Stimulated activated naive CD8-positive, alpha-beta T cell treated with anti-CD3 and anti-CD28 coated beads, Interleukin-15, Interleukin-2, amounts not matched to agents 100 ng/mL and 50 ng/mL, for 24 hours (primary cell): ENCODE measurements at regions not wholly inside any gene's neighbourhood (a gene's known extent, or its start where the extent isn't known, plus 50 kb on each side); places are given as distances from the start of the nearest gene placed in this dataset.
"Not testable (repeated sequence)": the region's sequence is repeated elsewhere in the genome, so short reads cannot be mapped to it uniquely, and the experiment has no call there.

Experiments
- H3K27ac Mint-ChIP-seq: one replicate; pipeline ENCODE4 v1.8.0; 2021; ENCODE audit warnings: mild to moderate bottlenecking, mixed read lengths
- H3K27me3 Mint-ChIP-seq: one replicate; pipeline ENCODE4 v1.8.0; 2021; ENCODE audit warnings: mixed read lengths
- H3K36me3 Mint-ChIP-seq: one replicate; pipeline ENCODE4 v1.8.0; 2021; ENCODE audit warnings: low read depth, mixed read lengths
- H3K4me1 Mint-ChIP-seq: one replicate; pipeline ENCODE4 v1.8.0; 2021; ENCODE audit warnings: low read depth, mixed read lengths
- H3K4me3 Mint-ChIP-seq: one replicate; pipeline ENCODE4 v1.8.0; 2021; ENCODE audit warnings: mild to moderate bottlenecking, mixed read lengths
- H3K9me3 Mint-ChIP-seq: one replicate; pipeline ENCODE4 v1.8.0; 2021; ENCODE audit warnings: mixed read lengths

DNA sequence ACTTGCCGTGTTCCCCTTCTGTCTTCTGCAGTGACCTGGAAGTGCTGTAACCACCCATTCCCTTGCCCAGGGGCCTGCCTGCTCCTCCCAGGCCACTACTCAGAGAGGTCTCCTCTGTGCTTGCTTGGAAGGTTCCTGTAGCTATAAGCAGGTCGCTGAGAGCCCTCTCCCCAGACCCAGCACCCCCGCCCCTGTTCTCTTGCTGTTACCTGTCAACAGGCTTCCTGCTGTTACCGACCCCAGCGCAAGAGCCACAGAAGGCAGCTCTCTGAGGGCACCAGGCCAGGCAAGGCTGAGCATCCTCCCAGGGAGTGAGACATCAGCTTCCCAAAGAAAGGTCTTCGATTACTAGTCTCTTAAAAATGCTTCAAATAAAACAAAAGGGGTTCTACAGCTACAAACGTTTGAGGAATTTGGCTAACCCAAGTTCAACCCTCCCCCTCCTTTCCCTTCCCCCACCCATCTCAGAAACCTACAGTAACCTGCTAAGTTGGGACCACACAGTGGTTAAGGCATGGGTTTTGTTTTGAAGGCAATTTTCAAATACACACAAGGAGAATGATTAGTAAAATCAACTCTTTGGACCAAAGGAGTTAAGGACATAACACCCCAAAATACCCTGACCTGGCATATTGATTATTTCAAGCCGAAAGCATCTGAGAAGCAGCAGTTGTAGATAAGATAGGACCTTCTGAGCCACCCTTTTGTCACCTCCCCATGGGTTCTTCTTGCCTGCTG, 74.9 kb upstream of the MFGE8 start:
- H3K9me3 Mint-ChIP-seq: no peaks in the 10 kb centered on the region
- H3K4me1 Mint-ChIP-seq: peaks cover 4% of the 10 kb centered on the region
- H3K27ac Mint-ChIP-seq: no peak overlapping the region
- H3K27me3 Mint-ChIP-seq: peaks cover 9% of the 10 kb centered on the region
- no peaks in the 10 kb centered on the region for H3K36me3 Mint-ChIP-seq
- H3K4me3 Mint-ChIP-seq: no peak overlapping the region

DNA sequence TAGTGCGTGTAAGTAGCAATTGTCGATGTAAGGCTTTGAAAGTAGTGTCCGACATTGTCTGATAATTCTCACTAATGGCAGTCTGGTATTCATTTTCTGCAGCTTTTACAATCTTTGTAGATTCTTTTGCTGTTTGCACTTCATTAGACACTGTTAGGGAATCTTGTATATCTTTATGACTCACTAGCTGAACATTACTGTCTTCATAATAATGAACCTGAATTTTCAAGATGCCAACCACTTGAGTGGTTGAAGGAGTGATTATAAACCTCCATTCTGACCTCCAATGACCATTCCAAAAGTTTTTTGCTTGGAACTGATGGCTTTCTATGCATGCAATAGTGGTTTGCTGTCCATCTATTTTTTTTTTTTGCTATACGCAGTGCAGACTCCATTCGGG, 76.4 kb upstream of the MFGE8 start:
- no peak overlapping the region for H3K27ac Mint-ChIP-seq
- peaks cover 4% of the 10 kb centered on the region for H3K4me1 Mint-ChIP-seq
- no peak overlapping the region for H3K4me3 Mint-ChIP-seq
- no peaks in the 10 kb centered on the region for H3K9me3 Mint-ChIP-seq
- H3K27me3 Mint-ChIP-seq: peaks cover 9% of the 10 kb centered on the region
- no peaks in the 10 kb centered on the region for H3K36me3 Mint-ChIP-seq

DNA sequence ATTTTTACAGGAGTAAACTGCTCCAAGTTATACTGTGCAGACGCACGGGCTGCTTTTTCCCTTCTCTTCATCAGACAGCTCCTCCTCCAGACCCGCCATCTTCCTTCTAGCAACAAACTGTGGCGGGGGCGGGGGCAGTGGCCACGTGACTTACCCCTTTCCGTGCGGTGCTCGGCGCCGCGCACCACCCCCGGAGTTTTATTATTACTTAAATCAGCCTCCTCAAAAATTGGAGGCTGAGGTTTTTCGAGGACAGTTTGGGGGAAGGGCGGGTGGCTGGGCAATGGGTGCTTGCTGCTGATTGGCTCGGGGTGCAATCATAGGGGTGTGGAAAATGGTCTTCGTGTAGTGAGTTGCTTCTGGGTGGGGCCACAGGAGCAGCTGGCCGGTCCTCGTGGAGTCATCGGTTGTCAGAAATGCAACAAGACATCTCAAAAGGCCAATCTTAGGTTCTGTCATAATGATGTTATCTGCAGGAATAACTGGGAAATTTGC, 77.1 kb upstream of the MFGE8 start:
- Mint-ChIP-seq H3K4me3 (no peak overlapping the region), H3K9me3 (no peaks in the 10 kb centered on the region), H3K4me1 (peaks cover 4% of the 10 kb centered on the region), H3K27ac (no peak overlapping the region), H3K36me3 (no peaks in the 10 kb centered on the region), H3K27me3 (peaks cover 9% of the 10 kb centered on the region)

DNA sequence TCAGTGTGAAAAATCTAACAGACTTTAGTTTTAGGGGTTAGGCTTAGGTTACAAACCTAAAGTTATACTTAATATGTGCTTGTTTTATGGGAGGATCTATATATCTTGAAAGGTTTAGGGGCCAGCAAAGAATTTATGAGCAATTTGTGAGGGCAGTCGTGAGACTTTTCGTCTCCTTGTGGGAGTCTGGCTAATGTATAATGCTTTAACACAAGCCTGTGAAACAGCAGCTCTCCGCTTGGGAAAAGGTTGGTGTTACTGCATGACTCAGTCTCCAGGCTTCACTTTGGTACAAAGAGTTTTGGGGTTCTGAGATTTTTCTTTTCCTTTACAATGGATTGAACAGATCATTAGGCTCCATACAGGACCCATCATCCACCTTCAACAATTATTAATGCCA, 79.0 kb upstream of the MFGE8 start:
- Mint-ChIP-seq H3K9me3 (no peaks in the 10 kb centered on the region), H3K4me1 (no peaks in the 10 kb centered on the region), H3K36me3 (no peaks in the 10 kb centered on the region), H3K27me3 (peaks cover 9% of the 10 kb centered on the region), H3K4me3 (no peak overlapping the region), H3K27ac (no peak overlapping the region)

DNA sequence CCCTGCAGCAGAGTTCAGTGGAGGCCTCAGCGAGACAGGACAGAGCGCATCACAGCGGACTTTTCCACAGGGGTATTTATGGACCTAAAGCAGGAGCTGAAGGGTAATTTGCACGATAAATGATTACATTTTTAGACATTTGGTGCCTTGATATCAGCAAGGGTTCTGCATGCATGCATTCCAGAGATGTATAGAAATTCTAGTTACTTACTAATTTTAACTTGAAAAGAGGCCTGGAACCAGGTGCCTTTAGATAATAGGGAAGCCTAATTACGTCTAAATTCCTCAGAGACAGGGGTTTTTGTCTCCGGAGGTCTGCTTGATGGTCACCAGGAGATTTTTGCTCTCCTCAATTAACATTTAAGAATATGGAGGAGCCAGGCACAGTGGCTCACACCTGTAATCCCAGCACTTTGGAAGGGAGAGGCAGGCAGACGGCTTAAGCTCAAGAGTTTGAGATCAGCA, 79.8 kb upstream of the MFGE8 start:
- no peaks in the 10 kb centered on the region for H3K36me3 Mint-ChIP-seq
- H3K4me1 Mint-ChIP-seq: no peaks in the 10 kb centered on the region
- H3K27me3 Mint-ChIP-seq: peaks cover 10% of the 10 kb centered on the region
- no peak overlapping the region for H3K4me3 Mint-ChIP-seq
- no peak overlapping the region for H3K27ac Mint-ChIP-seq
- H3K9me3 Mint-ChIP-seq: no peaks in the 10 kb centered on the region

DNA sequence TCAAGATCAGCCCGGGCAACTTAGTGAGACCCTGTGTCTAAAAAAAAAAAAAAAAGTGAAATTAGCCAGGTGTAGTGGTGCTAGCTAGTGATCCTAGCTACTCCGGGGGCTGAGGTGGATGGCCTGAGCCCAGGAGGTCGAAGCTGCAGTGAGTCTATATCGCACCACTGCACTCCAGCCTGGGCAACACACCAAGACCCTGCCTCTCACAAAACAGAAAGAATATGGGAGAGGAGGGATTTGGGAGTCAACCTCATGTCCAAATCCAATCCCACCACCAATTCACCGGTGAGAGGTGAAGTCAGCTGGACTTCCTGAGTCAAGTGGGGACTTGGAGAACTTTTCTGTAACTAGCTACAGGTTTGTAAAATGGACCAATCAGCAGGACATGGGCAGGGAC, 80.5 kb upstream of the MFGE8 start:
- no peak overlapping the region for H3K4me3 Mint-ChIP-seq
- H3K36me3 Mint-ChIP-seq: no peaks in the 10 kb centered on the region
- H3K27ac Mint-ChIP-seq: no peak overlapping the region
- H3K9me3 Mint-ChIP-seq: no peaks in the 10 kb centered on the region
- no peaks in the 10 kb centered on the region for H3K4me1 Mint-ChIP-seq
- peaks cover 13% of the 10 kb centered on the region for H3K27me3 Mint-ChIP-seq

DNA sequence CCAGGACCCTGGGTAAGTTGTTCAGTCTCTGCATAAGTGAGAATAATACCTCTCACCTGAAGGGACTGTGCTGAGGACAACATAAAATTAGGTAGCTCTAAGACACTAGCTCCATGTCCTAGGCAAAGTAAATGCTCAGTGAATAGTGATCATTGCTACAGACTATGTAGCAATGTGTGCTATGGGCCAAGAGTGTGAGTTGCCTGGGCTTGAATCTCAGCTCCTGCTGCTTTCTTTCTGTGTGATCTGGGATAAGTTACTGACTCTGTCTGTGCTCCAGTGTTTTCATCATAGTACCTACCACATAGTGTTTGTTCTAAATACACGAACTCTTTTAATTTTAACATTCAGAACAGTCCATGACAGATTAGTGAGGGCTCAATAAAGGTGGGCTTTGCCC, 81.1 kb upstream of the MFGE8 start:
- H3K4me3 Mint-ChIP-seq: no peak overlapping the region
- H3K27ac Mint-ChIP-seq: no peak overlapping the region
- peaks cover 13% of the 10 kb centered on the region for H3K27me3 Mint-ChIP-seq
- no peaks in the 10 kb centered on the region for H3K4me1 Mint-ChIP-seq
- no peaks in the 10 kb centered on the region for H3K9me3 Mint-ChIP-seq
- no peaks in the 10 kb centered on the region for H3K36me3 Mint-ChIP-seq

DNA sequence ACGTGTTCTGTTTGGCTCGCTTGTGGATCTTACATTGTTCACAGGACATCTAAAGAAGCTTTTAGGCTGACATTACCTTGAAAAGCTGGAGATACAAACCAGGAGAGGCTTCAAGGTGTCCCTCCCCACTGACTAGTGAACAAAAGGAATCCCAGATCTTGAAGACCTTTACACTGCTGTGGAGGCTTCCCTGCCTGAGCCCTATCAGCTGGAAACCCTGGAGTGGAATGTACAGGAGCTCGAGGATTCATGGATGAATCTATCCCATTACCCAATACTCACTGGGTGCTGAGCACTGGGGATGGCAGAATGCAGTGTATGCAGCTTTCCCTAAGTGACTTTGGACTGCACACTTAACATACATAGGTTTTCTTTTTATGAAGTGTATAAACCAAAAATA, 82.3 kb upstream of the MFGE8 start:
- H3K4me1 Mint-ChIP-seq: no peaks in the 10 kb centered on the region
- peaks cover 4% of the 10 kb centered on the region for H3K27me3 Mint-ChIP-seq
- H3K36me3 Mint-ChIP-seq: no peaks in the 10 kb centered on the region
- H3K27ac Mint-ChIP-seq: no peak overlapping the region
- no peak overlapping the region for H3K4me3 Mint-ChIP-seq
- no peaks in the 10 kb centered on the region for H3K9me3 Mint-ChIP-seq

DNA sequence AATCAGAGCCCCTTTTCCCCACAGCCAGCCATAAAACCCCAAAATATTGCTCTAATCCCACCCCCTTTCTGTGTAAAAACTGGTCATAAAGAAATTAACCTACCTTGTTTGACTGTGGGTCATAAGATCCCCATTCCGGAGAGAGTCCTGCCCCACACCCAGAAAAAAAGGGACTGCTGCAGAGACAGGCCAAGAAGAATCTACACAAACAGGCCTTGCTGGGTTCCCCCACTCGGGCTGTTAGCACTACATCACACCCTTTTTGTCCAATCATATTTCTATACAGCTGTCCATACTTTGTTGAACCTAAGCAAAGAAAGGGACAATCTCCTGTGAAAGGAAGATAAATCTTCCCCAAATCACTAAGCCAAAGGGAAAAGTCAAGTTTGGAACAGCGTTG, 84.4 kb upstream of the MFGE8 start:
- H3K4me3 Mint-ChIP-seq: no peak overlapping the region
- H3K27me3 Mint-ChIP-seq: peaks cover 4% of the 10 kb centered on the region
- peaks cover 5% of the 10 kb centered on the region for H3K4me1 Mint-ChIP-seq
- H3K27ac Mint-ChIP-seq: no peak overlapping the region
- no peaks in the 10 kb centered on the region for H3K9me3 Mint-ChIP-seq
- no peaks in the 10 kb centered on the region for H3K36me3 Mint-ChIP-seq

DNA sequence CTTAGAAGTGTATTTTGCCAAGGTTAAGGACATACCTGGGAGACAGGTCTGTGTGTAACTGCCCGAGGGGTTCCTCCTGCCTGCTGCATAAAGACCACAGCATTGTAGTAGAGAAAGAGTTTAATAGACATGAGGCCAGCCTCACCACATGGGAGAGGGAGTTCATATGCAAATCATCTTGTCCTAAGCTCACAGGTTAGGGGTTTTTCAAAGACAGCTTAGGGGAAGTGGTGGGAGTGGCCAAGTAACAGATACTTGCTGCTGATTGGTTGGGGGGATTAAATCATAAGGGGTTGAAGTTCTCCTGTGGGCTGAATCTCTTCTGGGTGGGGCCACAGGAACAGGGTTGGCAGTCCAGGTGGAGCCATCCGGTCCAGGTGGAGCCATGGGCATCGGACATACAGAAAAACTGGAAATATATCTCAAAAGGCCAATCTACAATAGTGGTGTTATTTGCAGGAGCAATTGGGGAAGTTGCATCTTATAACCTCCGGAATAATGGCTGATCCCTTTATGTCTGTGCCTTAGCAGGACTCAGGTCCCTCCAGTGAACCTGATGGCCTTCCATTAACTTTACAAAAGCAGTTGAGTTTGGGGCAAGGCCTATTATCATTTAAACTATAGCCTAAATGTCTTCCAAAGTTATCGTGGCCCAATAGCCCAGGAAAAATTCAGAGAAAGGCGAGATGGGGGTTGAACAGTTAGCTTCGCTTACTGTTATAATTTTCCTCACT, 86.0 kb upstream of the MFGE8 start:
- no peaks in the 10 kb centered on the region for H3K9me3 Mint-ChIP-seq
- no peak overlapping the region for H3K27ac Mint-ChIP-seq
- H3K4me1 Mint-ChIP-seq: peaks cover 6% of the 10 kb centered on the region
- H3K36me3 Mint-ChIP-seq: no peaks in the 10 kb centered on the region
- no peak overlapping the region for H3K4me3 Mint-ChIP-seq
- peaks cover 4% of the 10 kb centered on the region for H3K27me3 Mint-ChIP-seq

DNA sequence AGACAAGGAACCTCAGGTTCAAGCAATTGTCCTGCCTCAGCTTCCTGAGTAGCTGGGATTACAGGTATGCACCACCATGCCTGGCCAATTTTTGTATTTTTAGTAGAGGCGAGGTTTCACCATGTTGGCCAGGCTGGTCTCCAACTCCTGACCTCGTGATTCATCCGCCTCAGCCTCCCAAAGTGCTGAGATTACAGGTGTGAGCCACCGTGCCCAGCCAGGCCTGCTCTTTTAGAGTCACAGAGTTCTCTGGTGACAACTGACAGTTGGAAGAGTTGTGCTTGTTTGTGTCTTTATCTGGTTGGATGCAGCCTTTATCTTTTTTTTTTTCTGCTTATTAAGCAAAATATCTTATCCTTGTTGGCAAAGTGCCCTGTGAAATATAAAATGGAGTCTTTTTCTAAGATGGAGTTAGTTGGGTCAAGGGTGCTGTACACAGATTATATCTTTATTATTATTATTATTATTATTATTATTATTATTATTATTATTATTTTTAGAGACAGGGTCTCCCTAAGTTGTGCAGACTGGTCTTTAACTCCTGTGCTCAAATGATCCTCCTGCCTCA, 86.5 kb upstream of the ABHD2 start:
- not testable (repeated sequence) for H3K27ac Mint-ChIP-seq, H3K36me3 Mint-ChIP-seq

DNA sequence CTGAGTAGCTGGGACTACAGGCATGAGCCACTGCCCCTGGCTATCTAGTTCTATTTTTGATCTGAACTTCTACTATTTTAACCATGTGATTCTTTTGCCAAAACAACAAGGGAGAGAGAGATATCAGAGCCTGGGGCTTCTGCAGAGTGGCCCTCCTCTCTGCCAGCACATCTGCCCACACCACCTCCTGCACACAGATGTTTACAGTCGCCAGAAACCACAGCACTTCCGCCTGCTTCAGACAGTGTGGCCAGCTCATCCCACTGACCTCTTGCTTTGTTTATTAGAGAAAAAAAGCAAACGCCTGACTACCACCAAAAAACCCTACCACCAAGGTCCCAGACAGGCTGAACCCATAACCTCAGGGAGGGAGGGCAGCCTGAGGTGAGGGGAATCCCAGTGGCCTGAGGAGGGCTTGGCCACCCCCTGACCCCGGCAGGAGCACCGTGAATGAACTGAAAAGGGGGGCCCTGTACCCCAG, 85.9 kb upstream of the ABHD2 start:
- no peak overlapping the region for H3K4me3 Mint-ChIP-seq
- H3K36me3 Mint-ChIP-seq: no peaks in the 10 kb centered on the region
- no peaks in the 10 kb centered on the region for H3K9me3 Mint-ChIP-seq
- peaks cover 6% of the 10 kb centered on the region for H3K4me1 Mint-ChIP-seq
- H3K27ac Mint-ChIP-seq: no peak overlapping the region
- H3K27me3 Mint-ChIP-seq: peaks cover 4% of the 10 kb centered on the region

More for the DNA sequence above, 86.5 kb upstream of the ABHD2 start:
- H3K4me3 Mint-ChIP-seq, H3K27me3 Mint-ChIP-seq, H3K9me3 Mint-ChIP-seq, H3K4me1 Mint-ChIP-seq: not testable (repeated sequence)

DNA sequence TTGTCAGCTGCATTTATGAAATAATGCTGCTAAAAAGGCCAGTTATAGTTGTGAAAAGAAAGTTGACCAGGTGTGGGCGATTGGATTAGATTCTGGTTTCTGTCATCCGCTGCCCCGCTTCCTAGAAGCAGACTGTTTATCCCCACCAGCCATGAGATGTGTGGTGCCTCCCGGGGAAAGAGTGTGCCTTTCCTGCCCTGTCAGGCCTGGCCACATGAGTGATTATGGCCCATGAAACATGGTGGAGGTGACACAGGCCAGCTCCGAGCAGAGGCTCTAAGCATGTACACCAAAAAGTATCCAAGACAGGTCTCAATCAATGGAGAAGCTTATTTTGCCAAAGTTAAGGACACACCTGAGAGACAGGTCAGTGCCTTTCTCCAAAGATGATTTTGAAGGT, 85.4 kb upstream of the ABHD2 start:
- H3K4me1 Mint-ChIP-seq: peaks cover 6% of the 10 kb centered on the region
- H3K36me3 Mint-ChIP-seq: no peaks in the 10 kb centered on the region
- H3K27me3 Mint-ChIP-seq: peaks cover 4% of the 10 kb centered on the region
- no peak overlapping the region for H3K27ac Mint-ChIP-seq
- no peaks in the 10 kb centered on the region for H3K9me3 Mint-ChIP-seq
- H3K4me3 Mint-ChIP-seq: no peak overlapping the region

DNA sequence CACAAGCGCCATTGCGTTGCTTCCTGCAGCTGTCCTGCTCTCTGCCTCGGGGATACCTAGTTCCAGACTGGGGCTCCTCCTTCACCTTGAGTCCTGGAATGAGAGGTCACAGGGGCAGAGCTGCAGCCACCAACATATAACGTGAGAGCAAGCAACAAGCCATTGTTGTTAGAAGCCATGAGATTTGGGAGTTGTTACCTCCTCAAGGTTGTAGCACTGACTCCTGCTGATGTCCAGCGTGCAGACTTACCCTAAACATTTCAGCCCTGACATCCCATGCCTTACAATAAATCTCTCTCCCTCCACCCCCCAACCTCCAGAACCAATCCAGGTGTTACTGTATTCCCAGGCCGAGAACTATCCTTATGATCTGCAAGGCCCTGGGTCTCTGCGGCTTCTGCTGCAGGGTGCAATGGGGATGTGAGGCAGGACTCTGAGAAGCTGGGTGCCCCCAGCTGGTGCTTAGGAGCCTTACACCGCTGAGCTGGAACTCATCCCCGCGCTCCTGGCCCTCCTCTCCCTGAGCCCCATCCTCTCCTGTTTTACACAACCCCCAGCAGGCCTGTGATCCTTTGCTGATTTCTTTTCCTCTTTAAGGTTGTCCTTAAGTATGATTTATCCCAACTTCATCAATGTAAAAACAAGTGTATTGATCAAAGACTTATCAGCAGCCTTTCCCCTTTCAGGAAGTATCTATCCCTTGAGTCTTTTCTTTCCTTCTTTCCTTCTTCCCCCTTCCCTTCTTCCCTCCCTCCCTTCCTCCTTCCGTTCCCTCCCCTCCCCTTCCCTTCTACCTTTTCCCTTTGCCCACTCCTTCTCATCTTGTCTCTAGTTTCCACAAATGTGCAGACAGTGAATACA, 84.2 kb upstream of the ABHD2 start:
- no peak overlapping the region for H3K27ac Mint-ChIP-seq
- H3K27me3 Mint-ChIP-seq: peaks cover under 1% of the 10 kb centered on the region
- no peak overlapping the region for H3K4me3 Mint-ChIP-seq
- no peaks in the 10 kb centered on the region for H3K36me3 Mint-ChIP-seq
- H3K4me1 Mint-ChIP-seq: peaks cover 6% of the 10 kb centered on the region
- H3K9me3 Mint-ChIP-seq: no peaks in the 10 kb centered on the region

DNA sequence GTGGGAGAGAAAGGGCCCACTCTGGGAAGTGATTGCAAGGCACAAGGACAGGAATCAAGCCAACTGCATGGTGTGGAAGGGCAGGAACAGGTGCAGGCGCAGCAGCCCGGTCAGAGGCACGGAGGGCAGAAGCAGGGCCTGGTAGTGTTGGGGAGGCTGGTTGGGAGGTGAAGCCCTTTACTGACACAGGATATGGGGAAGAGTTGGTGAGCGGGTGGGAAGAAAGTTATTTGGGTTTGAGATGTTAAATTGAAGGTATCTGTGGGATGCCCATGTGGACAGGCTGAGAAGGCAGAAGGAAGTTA, 83.6 kb upstream of the ABHD2 start:
- no peak overlapping the region for H3K4me3 Mint-ChIP-seq
- H3K27me3 Mint-ChIP-seq: peaks cover 3% of the 10 kb centered on the region
- H3K27ac Mint-ChIP-seq: no peak overlapping the region
- H3K36me3 Mint-ChIP-seq: no peaks in the 10 kb centered on the region
- no peaks in the 10 kb centered on the region for H3K9me3 Mint-ChIP-seq
- H3K4me1 Mint-ChIP-seq: peaks cover 6% of the 10 kb centered on the region
